Heart left ventricle (tissue), 16 donors: ENCODE measurements at regions not wholly inside any gene's neighbourhood (a gene's known extent, or its start where the extent isn't known, plus 50 kb on each side); places are given as distances from the start of the nearest gene placed in this dataset.

Experiments
- ATAC-seq, 4 donors: fragments of 200-7000 bp; cut with Tn5 transposase; one replicate each; pipeline ENCODE4 v1.9.1; 2020 to 2022; ENCODE audit warnings: moderate library complexity in 4 of 4, mild to moderate bottlenecking in 3 of 4, moderate number of reproducible peaks in 1 of 4
- DNase-seq, 5 donors: peaks; one replicate each; pipeline ENCODE4 v3.0.0-alpha.2; 2020
- H3K27ac ChIP-seq, 12 donors: fragments of 200-600 bp; sonication (generic) in 4 of 12; one replicate each; pipeline versions ENCODE4 v1.5.0 to v1.8.0; 2016 to 2022; ENCODE audit warnings: mild to moderate bottlenecking in 2 of 12
- H3K27me3 ChIP-seq, 9 donors: fragments of 200-600 bp; sonication (generic) in 2 of 9; one replicate each; pipeline versions ENCODE4 v1.5.1 to v1.8.0; 2016 to 2022; ENCODE audit warnings: mild to moderate bottlenecking in 3 of 9
- H3K36me3 ChIP-seq, 9 donors: fragments of 200-600 bp; sonication (generic) in 2 of 9; one replicate each; pipeline versions ENCODE4 v1.5.0 to v1.8.0; 2018 to 2022; ENCODE audit warnings: mild to moderate bottlenecking in 2 of 9
- H3K4me1 ChIP-seq, 12 donors: fragments of 200-600 bp; sonication (generic) in 4 of 12; one replicate each; pipeline versions ENCODE4 v1.5.0 to v1.8.0; 2016 to 2022; ENCODE audit warnings: mild to moderate bottlenecking in 3 of 12
- H3K4me3 ChIP-seq, 12 donors: fragments of 200-600 bp; sonication (generic) in 4 of 12; one replicate each; pipeline versions ENCODE4 v1.5.0 to v1.8.0; 2017 to 2022; ENCODE audit warnings: mild to moderate bottlenecking in 9 of 12, moderate library complexity in 4 of 12
- H3K9me3 ChIP-seq, 12 donors: fragments of 200-600 bp; sonication (generic) in 4 of 12; one replicate each; pipeline versions ENCODE4 v1.5.0 to v1.8.0; 2016 to 2022; ENCODE audit warnings: mild to moderate bottlenecking in 1 of 12
- POLR2A ChIP-seq, 2 donors: fragments of 450-650 bp; IDR thresholded peaks; one replicate each; pipeline ENCODE4 v1.6.1; 2017; ENCODE audit warnings: antibody characterized with exemption in 2 of 2, mild to moderate bottlenecking in 2 of 2, moderate library complexity in 2 of 2
- WGBS, 4 donors: extraction: QIAGEN DNeasy Blood & Tissue Kit in 2 of 4; methylation state at CpG; one replicate each; pipeline versions ENCODE4 v1.1.5 to v1.1.7; 2013 to 2018; 5-methylcytosine and 5-hydroxymethylcytosine counted together
- intact Hi-C, 10 donors: fragments of 100-400 bp; cut with DNase I; formaldehyde crosslinking; loops; one replicate each; pipeline versions ENCODE4 v1.11.1 to v1.14.2; 2022
- TF ChIP-seq, protein P1 (sequence below), 12 donors: fragments of 200-600 bp; sonication (generic) in 4 of 12; IDR thresholded peaks; one replicate each; pipeline versions ENCODE4 v1.5.0 to v1.8.0; 2018 to 2022; ENCODE audit warnings: antibody characterized with exemption in 12 of 12, mild to moderate bottlenecking in 5 of 12
- donor health status: ischemic (EF 13 %, LVEDD 7.1; RV severe dilation, severe dysfunction).
- donor health status: healthy with polysubstance abuse.
- donor health status: DM: no; HTN: yes; CAD: no.
- donor health status: DM: no; HTN: no; CAD: no.
- donor health status: ischemic (EF 25% LVEDD 6.9; RV normal size, moderate dysfunction).
- donor health status: ischemic (EF 25% LVEDD 5.7; RV mildly dilated, moderate dysfunction).
- donor health status: healthy.
- donor health status: DM: yes; HTN: yes; CAD: no.
- donor health status: ischemic (EF 35%, LVEDD 5.7; RV mildly dilated, moderate dysfunction).
- donor health status: nonischemic (EF 11% LVEDD 7.7; RV severe dilation, severe dysfunction).
- donor health status: DM: yes; HTN: yes; CAD: no.
- donor health status: PGD.
- donor health status: ischemic (EF 29% LVEDD 5.4; RV normal size, mild dysfunction).
- donor health status: nonischemic (EF 23%, LVEDD 6.1; RV moderate dilation, normal function).

DNA sequence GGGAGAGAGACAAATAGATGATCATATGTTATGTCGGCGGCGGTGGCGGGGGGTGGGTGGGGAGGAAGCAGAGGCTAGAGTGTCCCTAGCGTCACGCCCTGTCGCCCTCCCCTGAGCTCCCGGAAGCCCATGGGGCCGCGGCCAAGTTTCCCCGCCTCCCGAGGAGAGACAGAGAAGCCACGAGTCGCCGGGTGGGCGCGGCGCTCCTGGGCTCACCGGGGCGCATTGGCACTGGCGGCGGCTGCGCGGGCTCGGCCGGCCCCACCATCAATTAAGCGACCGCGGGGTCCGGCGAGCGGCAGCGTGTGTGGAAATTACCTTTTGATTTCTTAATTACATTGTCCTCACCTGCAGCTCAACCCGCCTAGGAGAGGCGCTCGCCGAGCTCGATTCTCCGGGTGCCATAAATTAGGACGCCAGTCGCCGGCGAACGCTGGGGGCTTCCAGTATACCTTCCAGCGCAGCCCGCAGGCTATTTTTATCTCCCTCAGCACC, 119.9 kb upstream of the LHX5 start:
- H3K9me3 ChIP-seq = peaks cover 0 to 8% (median 2%) of the 10 kb centered on the region in 12 donors
- DNase-seq (no peak), ATAC-seq (no peak)
- no peak overlapping the region for H3K27ac ChIP-seq
- peaks cover 0 to 86% (median 25%) of the 10 kb centered on the region in 9 donors for H3K27me3 ChIP-seq
- TF ChIP-seq, protein P1, sequence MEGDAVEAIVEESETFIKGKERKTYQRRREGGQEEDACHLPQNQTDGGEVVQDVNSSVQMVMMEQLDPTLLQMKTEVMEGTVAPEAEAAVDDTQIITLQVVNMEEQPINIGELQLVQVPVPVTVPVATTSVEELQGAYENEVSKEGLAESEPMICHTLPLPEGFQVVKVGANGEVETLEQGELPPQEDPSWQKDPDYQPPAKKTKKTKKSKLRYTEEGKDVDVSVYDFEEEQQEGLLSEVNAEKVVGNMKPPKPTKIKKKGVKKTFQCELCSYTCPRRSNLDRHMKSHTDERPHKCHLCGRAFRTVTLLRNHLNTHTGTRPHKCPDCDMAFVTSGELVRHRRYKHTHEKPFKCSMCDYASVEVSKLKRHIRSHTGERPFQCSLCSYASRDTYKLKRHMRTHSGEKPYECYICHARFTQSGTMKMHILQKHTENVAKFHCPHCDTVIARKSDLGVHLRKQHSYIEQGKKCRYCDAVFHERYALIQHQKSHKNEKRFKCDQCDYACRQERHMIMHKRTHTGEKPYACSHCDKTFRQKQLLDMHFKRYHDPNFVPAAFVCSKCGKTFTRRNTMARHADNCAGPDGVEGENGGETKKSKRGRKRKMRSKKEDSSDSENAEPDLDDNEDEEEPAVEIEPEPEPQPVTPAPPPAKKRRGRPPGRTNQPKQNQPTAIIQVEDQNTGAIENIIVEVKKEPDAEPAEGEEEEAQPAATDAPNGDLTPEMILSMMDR (IDR thresholded peaks at IDR 0.05) = no peak
- no peak for TF ChIP-seq POLR2A (IDR thresholded peaks at IDR 0.05)
- intact Hi-C loops = no loop called here
- no peaks in the 10 kb centered on the region for H3K36me3 ChIP-seq
- peaks cover 0 to 6% (median 0%) of the 10 kb centered on the region in 12 donors for H3K4me1 ChIP-seq
- 1 to 2% (median 1%) methylated on average over 46 of the region's 46 CpGs for WGBS, 4 donors
- peak overlapping the region in 3 of 12 donors; percentile 7 to 25 (median 20) for H3K4me3 ChIP-seq

DNA sequence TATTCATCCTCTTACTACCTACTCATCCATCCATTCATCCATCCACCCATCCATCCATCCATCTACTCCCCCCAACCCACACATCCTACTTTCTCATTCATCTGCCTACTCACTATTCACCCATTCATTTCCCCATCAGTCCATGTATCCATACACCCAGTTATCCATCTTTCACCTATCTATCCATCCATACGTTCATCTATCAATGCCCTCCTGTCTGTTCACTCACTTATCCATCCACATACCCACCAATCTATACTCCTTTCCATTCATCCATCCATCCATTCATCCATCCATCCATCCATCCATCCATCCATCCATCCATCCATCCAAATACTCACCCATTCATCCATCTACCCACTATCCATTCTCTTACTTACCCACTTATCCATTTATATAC, 117.8 kb upstream of the LHX5 start:
- WGBS, 4 donors = 71 to 75% (median 73%) methylated on average over 1 of the region's 1 CpG
- intact Hi-C loops = no loop called here

DNA sequence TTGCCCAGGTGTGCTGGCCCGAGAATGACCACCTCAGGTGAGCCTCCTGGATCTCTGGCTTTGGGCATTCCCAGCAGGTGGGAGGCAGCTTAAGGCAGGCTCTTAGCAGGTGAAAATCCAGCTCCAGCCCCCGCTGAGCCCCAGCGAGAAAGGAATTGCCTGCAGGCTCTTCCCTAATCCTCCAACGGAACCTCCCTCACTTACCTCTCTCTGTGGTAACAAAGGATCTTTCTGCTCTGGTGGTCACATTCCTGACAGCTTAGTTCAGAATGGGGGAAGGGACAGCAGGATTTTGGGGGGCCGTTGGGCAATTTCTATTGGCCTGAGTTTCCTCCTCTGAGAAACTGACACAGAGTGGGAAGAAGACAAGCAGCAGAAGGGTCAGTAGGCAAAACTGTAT, 116.0 kb upstream of the LHX5 start:
- TF ChIP-seq POLR2A (IDR thresholded peaks at IDR 0.05) = no peak
- TF ChIP-seq, protein P1 (IDR thresholded peaks at IDR 0.05) = no peak
- 3 to 7% (median 4%) methylated on average over 5 of the region's 5 CpGs for WGBS, 4 donors
- no peak for ATAC-seq
- intact Hi-C loops = no loop called here
- no peak for DNase-seq
- Histone ChIP-seq H3K27me3 (peaks cover 0 to 52% (median 21%) of the 10 kb centered on the region in 9 donors), H3K4me3 (no peak overlapping the region), H3K36me3 (no peaks in the 10 kb centered on the region), H3K27ac (no peak overlapping the region), H3K9me3 (peaks cover 0 to 3% (median 0%) of the 10 kb centered on the region in 12 donors), H3K4me1 (peaks cover 0 to 6% (median 0%) of the 10 kb centered on the region in 12 donors)

More for the DNA sequence above, 117.8 kb upstream of the LHX5 start:
- Histone ChIP-seq H3K4me1 (peaks cover 0 to 6% (median 0%) of the 10 kb centered on the region in 12 donors), H3K9me3 (peaks cover 0 to 3% (median 0%) of the 10 kb centered on the region in 12 donors), H3K27me3 (peaks cover 0 to 70% (median 23%) of the 10 kb centered on the region in 9 donors), H3K36me3 (no peaks in the 10 kb centered on the region), H3K4me3 (no peak overlapping the region), H3K27ac (no peak overlapping the region)
- ATAC-seq = no peak
- TF ChIP-seq, protein P1 (IDR thresholded peaks at IDR 0.05) = no peak
- no peak for TF ChIP-seq POLR2A (IDR thresholded peaks at IDR 0.05)
- DNase-seq = no peak

DNA sequence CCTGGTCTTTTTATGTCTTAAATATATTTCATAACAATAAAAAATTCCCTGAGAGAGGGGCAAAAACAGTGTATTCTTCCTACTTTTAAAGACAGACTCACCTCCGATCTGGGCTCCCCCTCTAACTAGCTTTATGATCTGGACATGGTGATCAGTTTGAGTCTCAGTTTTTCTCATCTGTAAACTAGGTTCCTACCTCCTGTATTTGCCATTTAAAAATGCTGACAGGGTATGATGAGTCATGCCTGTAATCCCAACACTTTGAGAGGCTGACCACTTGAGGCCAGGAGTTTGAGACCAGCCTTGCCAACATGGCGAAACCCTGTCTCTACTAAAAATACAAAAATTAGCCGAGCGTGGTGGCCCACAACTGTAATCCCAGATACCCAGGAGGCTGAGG, 114.8 kb upstream of the LHX5 start:
- TF ChIP-seq POLR2A (IDR thresholded peaks at IDR 0.05) = no peak
- TF ChIP-seq, protein P1 (IDR thresholded peaks at IDR 0.05) = no peak
- no peak for ATAC-seq
- H3K4me1 ChIP-seq = peaks cover 0 to 2% (median 0%) of the 10 kb centered on the region in 12 donors
- H3K4me3 ChIP-seq = no peak overlapping the region
- intact Hi-C loops = no loop called here
- no peaks in the 10 kb centered on the region for H3K36me3 ChIP-seq
- WGBS, 4 donors = 82 to 85% (median 82%) methylated on average over 4 of the region's 4 CpGs
- DNase-seq = no peak
- H3K27me3 ChIP-seq = peaks cover 0 to 40% (median 9%) of the 10 kb centered on the region in 9 donors
- no peak overlapping the region for H3K27ac ChIP-seq
- peaks cover 0 to 8% (median 0%) of the 10 kb centered on the region in 12 donors for H3K9me3 ChIP-seq
